ENCODE measurements at regions not wholly inside any gene's neighbourhood (a gene's known extent, or its start where the extent isn't known, plus 50 kb on each side); places are given as distances from the start of the nearest gene placed in this dataset.

DNA sequence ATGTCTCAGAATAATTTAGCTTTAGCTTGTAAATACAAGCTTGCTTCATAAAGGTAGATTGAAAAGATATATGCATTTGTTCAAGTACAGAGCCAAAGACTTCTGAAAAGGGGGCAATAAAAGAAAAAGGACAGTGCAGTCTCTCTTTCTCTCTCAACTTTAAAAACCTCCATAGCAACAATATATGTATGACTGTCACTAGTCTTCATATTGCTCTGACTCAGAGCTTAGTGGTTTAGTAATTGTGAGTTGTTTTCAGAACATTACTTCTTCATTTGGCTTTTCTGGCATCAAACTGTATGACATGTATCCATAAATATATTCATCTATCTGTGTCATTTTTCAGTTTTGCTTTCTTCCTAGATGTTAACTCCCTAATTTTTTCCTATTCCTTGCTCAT is 194.6 kb upstream of the KIF2A start:
- TF ChIP-seq, protein P1, sequence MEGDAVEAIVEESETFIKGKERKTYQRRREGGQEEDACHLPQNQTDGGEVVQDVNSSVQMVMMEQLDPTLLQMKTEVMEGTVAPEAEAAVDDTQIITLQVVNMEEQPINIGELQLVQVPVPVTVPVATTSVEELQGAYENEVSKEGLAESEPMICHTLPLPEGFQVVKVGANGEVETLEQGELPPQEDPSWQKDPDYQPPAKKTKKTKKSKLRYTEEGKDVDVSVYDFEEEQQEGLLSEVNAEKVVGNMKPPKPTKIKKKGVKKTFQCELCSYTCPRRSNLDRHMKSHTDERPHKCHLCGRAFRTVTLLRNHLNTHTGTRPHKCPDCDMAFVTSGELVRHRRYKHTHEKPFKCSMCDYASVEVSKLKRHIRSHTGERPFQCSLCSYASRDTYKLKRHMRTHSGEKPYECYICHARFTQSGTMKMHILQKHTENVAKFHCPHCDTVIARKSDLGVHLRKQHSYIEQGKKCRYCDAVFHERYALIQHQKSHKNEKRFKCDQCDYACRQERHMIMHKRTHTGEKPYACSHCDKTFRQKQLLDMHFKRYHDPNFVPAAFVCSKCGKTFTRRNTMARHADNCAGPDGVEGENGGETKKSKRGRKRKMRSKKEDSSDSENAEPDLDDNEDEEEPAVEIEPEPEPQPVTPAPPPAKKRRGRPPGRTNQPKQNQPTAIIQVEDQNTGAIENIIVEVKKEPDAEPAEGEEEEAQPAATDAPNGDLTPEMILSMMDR (IDR thresholded peaks at IDR 0.05; ENCODE audit: low read depth, low read length) = no peak
- TF ChIP-seq MYC (IDR thresholded peaks at IDR 0.05; ENCODE audit: low read depth, low read length) = no peak
- TF ChIP-seq POLR2A (IDR thresholded peaks at IDR 0.05; ENCODE audit: extremely low read depth, insufficient read length) = no peak

All from NB4 (cell line).